Liver (tissue), 7 donors: ENCODE measurements at regions not wholly inside any gene's neighbourhood (a gene's known extent, or its start where the extent isn't known, plus 50 kb on each side); places are given as distances from the start of the nearest gene placed in this dataset.

Experiments used
- DNase-seq: peaks from one replicate; pipeline ENCODE4 v3.0.0-alpha.2; 2017; ENCODE audit warnings: low spot score
- H3K27ac ChIP-seq, 2 donors: one replicate each; pipeline ENCODE4 v1.7.0; 2013; ENCODE audit warnings: inconsistent platforms in 2 of 2, low read length in 2 of 2, control low read depth in 1 of 2, low read depth in 1 of 2, mild to moderate bottlenecking in 1 of 2
- H3K27me3 ChIP-seq, 4 donors: one replicate each; pipeline versions ENCODE4 v1.6.1 to v1.7.0; 2013; ENCODE audit warnings: low read length in 3 of 4, inconsistent platforms in 1 of 4, mild to moderate bottlenecking in 1 of 4, moderate library complexity in 1 of 4; ENCODE audit not compliant: control insufficient read depth in 4 of 4, insufficient read depth in 4 of 4
- H3K36me3 ChIP-seq, 4 donors: one replicate each; pipeline versions ENCODE4 v1.6.1 to v1.7.0; 2013; ENCODE audit warnings: low read length in 3 of 4, mild to moderate bottlenecking in 3 of 4, low read depth in 1 of 4, moderate library complexity in 1 of 4; ENCODE audit not compliant: control insufficient read depth in 4 of 4, insufficient read depth in 3 of 4
- H3K4me1 ChIP-seq, 4 donors: one replicate each; pipeline versions ENCODE4 v1.6.1 to v1.7.0; 2013; ENCODE audit warnings: low read length in 3 of 4, mild to moderate bottlenecking in 3 of 4, moderate library complexity in 1 of 4; ENCODE audit not compliant: control insufficient read depth in 4 of 4, insufficient read depth in 4 of 4
- H3K4me3 ChIP-seq, 3 donors: one replicate each; pipeline versions ENCODE4 v1.6.1 to v1.7.0; 2013; ENCODE audit warnings: low read length in 3 of 3, control low read depth in 1 of 3, low read depth in 1 of 3, mild to moderate bottlenecking in 1 of 3
- H3K9ac ChIP-seq, 2 donors: one replicate each; pipeline ENCODE4 v1.7.0; 2013; ENCODE audit warnings: low read length in 2 of 2, mild to moderate bottlenecking in 2 of 2, moderate library complexity in 2 of 2, control low read depth in 1 of 2, low read depth in 1 of 2
- H3K9me3 ChIP-seq, 4 donors: one replicate each; pipeline versions ENCODE4 v1.6.1 to v1.7.0; 2013; ENCODE audit warnings: low read length in 3 of 4; ENCODE audit not compliant: control insufficient read depth in 4 of 4
- ATF3 ChIP-seq: IDR thresholded peaks from 2 replicates; pipeline ENCODE4 v1.6.1; 2016; ENCODE audit warnings: antibody characterized with exemption
- EGR1 ChIP-seq, 2 donors: IDR thresholded peaks; 2 replicates each; pipeline ENCODE4 v1.6.1; 2016 to 2018; ENCODE audit warnings: antibody characterized with exemption in 2 of 2, low read depth in 2 of 2
- GABPA ChIP-seq, 2 donors: IDR thresholded peaks in 1 of 2; conservative IDR thresholded peaks in 1 of 2; 2 replicates each; pipeline ENCODE4 v1.6.1; 2016; ENCODE audit warnings: antibody characterized with exemption in 2 of 2, mild to moderate bottlenecking in 1 of 2, moderate library complexity in 1 of 2
- HNF4A ChIP-seq, 2 donors: conservative IDR thresholded peaks; 2 replicates each; pipeline ENCODE4 v1.6.1; 2016; ENCODE audit warnings: antibody characterized with exemption in 2 of 2, mild to moderate bottlenecking in 2 of 2
- HNF4G ChIP-seq: IDR thresholded peaks from 2 replicates; pipeline ENCODE4 v1.6.1; 2016; ENCODE audit warnings: antibody characterized with exemption
- JUND ChIP-seq, 2 donors: IDR thresholded peaks; 2 replicates each; pipeline ENCODE4 v1.6.1; 2016; ENCODE audit warnings: antibody characterized with exemption in 2 of 2
- RAD21 ChIP-seq, 2 donors: IDR thresholded peaks; 2 replicates each; pipeline ENCODE4 v1.6.1; 2016; ENCODE audit warnings: antibody characterized with exemption in 2 of 2, mild to moderate bottlenecking in 2 of 2
- RXRA ChIP-seq, 2 donors: IDR thresholded peaks; 2 replicates each; pipeline ENCODE4 v1.6.1; 2017 to 2018; ENCODE audit warnings: antibody characterized with exemption in 2 of 2, mild to moderate bottlenecking in 1 of 2
- SP1 ChIP-seq: IDR thresholded peaks from 2 replicates; pipeline ENCODE4 v1.6.1; 2018; ENCODE audit warnings: antibody characterized with exemption, mild to moderate bottlenecking
- TAF1 ChIP-seq: conservative IDR thresholded peaks from 2 replicates; pipeline ENCODE4 v1.6.1; 2016; ENCODE audit warnings: antibody characterized with exemption, mild to moderate bottlenecking
- YY1 ChIP-seq: IDR thresholded peaks from 2 replicates; pipeline ENCODE4 v1.6.1; 2016; ENCODE audit warnings: antibody characterized with exemption, mild to moderate bottlenecking
- WGBS: extraction: QIAGEN DNeasy Blood & Tissue Kit; methylation state at CpG from one replicate; pipeline ENCODE4 v1.1.7; 2013; 5-methylcytosine and 5-hydroxymethylcytosine counted together
- TF ChIP-seq, protein P1 (sequence below): IDR thresholded peaks from 2 replicates; pipeline ENCODE4 v1.6.1; 2016; ENCODE audit warnings: antibody characterized with exemption
- TF ChIP-seq, protein P2 (sequence below): IDR thresholded peaks from 2 replicates; pipeline ENCODE4 v1.6.1; 2016; ENCODE audit warnings: antibody characterized with exemption
- donor health status: healthy.
- donor health status: healthy.
- donor health status: healthy.
- donor health status: healthy.

DNA sequence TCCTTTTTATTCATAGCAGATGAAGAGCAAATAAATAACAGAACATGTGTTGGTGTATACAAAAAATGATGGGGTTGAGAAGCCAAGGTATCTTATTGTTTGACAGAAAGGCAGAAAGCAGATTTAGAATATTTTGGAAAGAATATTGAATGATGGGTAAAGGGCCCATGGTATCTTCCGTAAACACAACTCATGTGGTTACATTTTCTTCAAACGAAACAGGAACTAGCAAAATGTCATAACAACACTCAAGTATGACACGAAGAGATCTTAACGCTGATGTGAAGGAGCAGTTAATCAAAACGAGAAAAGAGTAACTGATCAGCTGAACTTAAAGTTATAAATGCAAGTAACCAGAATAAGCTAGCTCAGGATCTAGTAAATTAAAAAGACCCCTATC, 195.7 kb upstream of the GK2 start:
- TF ChIP-seq, protein P1, sequence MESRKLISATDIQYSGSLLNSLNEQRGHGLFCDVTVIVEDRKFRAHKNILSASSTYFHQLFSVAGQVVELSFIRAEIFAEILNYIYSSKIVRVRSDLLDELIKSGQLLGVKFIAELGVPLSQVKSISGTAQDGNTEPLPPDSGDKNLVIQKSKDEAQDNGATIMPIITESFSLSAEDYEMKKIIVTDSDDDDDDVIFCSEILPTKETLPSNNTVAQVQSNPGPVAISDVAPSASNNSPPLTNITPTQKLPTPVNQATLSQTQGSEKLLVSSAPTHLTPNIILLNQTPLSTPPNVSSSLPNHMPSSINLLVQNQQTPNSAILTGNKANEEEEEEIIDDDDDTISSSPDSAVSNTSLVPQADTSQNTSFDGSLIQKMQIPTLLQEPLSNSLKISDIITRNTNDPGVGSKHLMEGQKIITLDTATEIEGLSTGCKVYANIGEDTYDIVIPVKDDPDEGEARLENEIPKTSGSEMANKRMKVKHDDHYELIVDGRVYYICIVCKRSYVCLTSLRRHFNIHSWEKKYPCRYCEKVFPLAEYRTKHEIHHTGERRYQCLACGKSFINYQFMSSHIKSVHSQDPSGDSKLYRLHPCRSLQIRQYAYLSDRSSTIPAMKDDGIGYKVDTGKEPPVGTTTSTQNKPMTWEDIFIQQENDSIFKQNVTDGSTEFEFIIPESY = no peak
- TF ChIP-seq ATF3 = no peak
- no peaks in the 10 kb centered on the region for H3K4me1 ChIP-seq
- no peak for DNase-seq
- 59% methylated on average over 5 of the region's 5 CpGs for WGBS
- H3K36me3 ChIP-seq = no peaks in the 10 kb centered on the region
- no peak overlapping the region for H3K4me3 ChIP-seq
- H3K27ac ChIP-seq = no peak overlapping the region
- no peak overlapping the region for H3K9ac ChIP-seq
- H3K27me3 ChIP-seq = no peaks in the 10 kb centered on the region
- no peaks in the 10 kb centered on the region for H3K9me3 ChIP-seq

GRCh38 chr4:79599691-79600090, 191.7 kb upstream of the GK2 start:
- H3K27me3 ChIP-seq = no peaks in the 10 kb centered on the region
- H3K4me3 ChIP-seq = no peak overlapping the region
- TF ChIP-seq, protein P2, sequence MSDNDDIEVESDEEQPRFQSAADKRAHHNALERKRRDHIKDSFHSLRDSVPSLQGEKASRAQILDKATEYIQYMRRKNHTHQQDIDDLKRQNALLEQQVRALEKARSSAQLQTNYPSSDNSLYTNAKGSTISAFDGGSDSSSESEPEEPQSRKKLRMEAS = no peak
- no peak for TF ChIP-seq SP1
- H3K9ac ChIP-seq = no peak overlapping the region
- no peaks in the 10 kb centered on the region for H3K4me1 ChIP-seq
- no peaks in the 10 kb centered on the region for H3K36me3 ChIP-seq
- H3K27ac ChIP-seq = no peak overlapping the region
- no peaks in the 10 kb centered on the region for H3K9me3 ChIP-seq
- no peak for DNase-seq
- 87% methylated on average over 1 of the region's 1 CpG for WGBS

DNA sequence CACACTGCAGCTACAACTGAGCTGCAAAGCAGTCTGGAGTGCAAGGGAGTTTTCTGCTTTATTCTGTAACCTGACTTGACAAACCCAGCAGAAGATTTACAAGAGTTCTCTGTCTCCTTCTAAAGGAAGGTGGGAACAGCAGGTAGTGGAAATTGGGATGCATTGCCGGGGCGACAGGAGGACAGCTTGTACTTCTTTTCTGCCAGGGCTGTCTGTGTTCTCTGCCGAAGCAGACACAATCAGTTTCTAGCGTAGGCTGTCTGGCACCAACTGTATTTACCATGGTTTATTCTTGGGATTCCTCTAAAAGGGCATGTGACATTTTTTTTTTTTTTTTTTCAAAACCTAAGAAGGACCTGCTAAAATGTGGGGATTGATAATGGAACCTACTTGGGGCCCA, 190.8 kb upstream of the GK2 start:
- Histone ChIP-seq H3K36me3 (no peaks in the 10 kb centered on the region), H3K4me3 (no peak overlapping the region), H3K27me3 (no peaks in the 10 kb centered on the region), H3K27ac (no peak overlapping the region), H3K9ac (no peak overlapping the region), H3K9me3 (no peaks in the 10 kb centered on the region), H3K4me1 (no peaks in the 10 kb centered on the region)
- DNase-seq = no peak
- TF ChIP-seq JUND (IDR thresholded peaks at IDR 0.05) (no peak), GABPA (IDR thresholded peaks at IDR 0.05 in 1 of 2, conservative IDR thresholded peaks at IDR 0.05 in 1 of 2) (no peak), ATF3 (no peak), SP1 (no peak), HNF4A (conservative IDR thresholded peaks at IDR 0.05) (no peak)
- TF ChIP-seq, protein P1 = no peak
- 79% methylated on average over 4 of the region's 4 CpGs for WGBS

GRCh38 chr4:79598214-79598613, 190.2 kb upstream of the GK2 start:
- Histone ChIP-seq H3K27ac (no peak overlapping the region), H3K4me1 (no peaks in the 10 kb centered on the region)

More at GRCh38 chr4:79598214-79598613, 190.2 kb upstream of the GK2 start:
- H3K36me3 ChIP-seq = no peaks in the 10 kb centered on the region
- no peaks in the 10 kb centered on the region for H3K9me3 ChIP-seq
- no peak overlapping the region for H3K9ac ChIP-seq
- TF ChIP-seq HNF4G (no peak), GABPA (IDR thresholded peaks at IDR 0.05 in 1 of 2, conservative IDR thresholded peaks at IDR 0.05 in 1 of 2) (no peak), ATF3 (no peak), RXRA (IDR thresholded peaks at IDR 0.05) (no peak), TAF1 (no peak), EGR1 (IDR thresholded peaks at IDR 0.05; ENCODE audit: low read depth in 2 of 2) (no peak), HNF4A (conservative IDR thresholded peaks at IDR 0.05) (no peak), SP1 (no peak), YY1 (no peak), JUND (IDR thresholded peaks at IDR 0.05) (no peak), RAD21 (IDR thresholded peaks at IDR 0.05) (no peak)
- TF ChIP-seq, protein P1 = no peak
- TF ChIP-seq, protein P2 = no peak
- DNase-seq = no peak
- no peak overlapping the region for H3K4me3 ChIP-seq
- H3K27me3 ChIP-seq = no peaks in the 10 kb centered on the region
- 83% methylated on average over 2 of the region's 2 CpGs for WGBS
